Heart left ventricle (tissue), 16 donors: ENCODE measurements at regions not wholly inside any gene's neighbourhood (a gene's known extent, or its start where the extent isn't known, plus 50 kb on each side); places are given as distances from the start of the nearest gene placed in this dataset.

Experiments used
- ATAC-seq, 4 donors: fragments of 200-7000 bp; cut with Tn5 transposase; one replicate each; pipeline ENCODE4 v1.9.1; 2020 to 2022; ENCODE audit warnings: moderate library complexity in 4 of 4, mild to moderate bottlenecking in 3 of 4, moderate number of reproducible peaks in 1 of 4
- DNase-seq, 5 donors: peaks; one replicate each; pipeline ENCODE4 v3.0.0-alpha.2; 2020
- H3K27ac ChIP-seq, 12 donors: fragments of 200-600 bp; sonication (generic) in 4 of 12; one replicate each; pipeline versions ENCODE4 v1.5.0 to v1.8.0; 2016 to 2022; ENCODE audit warnings: mild to moderate bottlenecking in 2 of 12
- H3K27me3 ChIP-seq, 9 donors: fragments of 200-600 bp; sonication (generic) in 2 of 9; one replicate each; pipeline versions ENCODE4 v1.5.1 to v1.8.0; 2016 to 2022; ENCODE audit warnings: mild to moderate bottlenecking in 3 of 9
- H3K36me3 ChIP-seq, 9 donors: fragments of 200-600 bp; sonication (generic) in 2 of 9; one replicate each; pipeline versions ENCODE4 v1.5.0 to v1.8.0; 2018 to 2022; ENCODE audit warnings: mild to moderate bottlenecking in 2 of 9
- H3K4me1 ChIP-seq, 12 donors: fragments of 200-600 bp; sonication (generic) in 4 of 12; one replicate each; pipeline versions ENCODE4 v1.5.0 to v1.8.0; 2016 to 2022; ENCODE audit warnings: mild to moderate bottlenecking in 3 of 12
- H3K4me3 ChIP-seq, 12 donors: fragments of 200-600 bp; sonication (generic) in 4 of 12; one replicate each; pipeline versions ENCODE4 v1.5.0 to v1.8.0; 2017 to 2022; ENCODE audit warnings: mild to moderate bottlenecking in 9 of 12, moderate library complexity in 4 of 12
- H3K9me3 ChIP-seq, 12 donors: fragments of 200-600 bp; sonication (generic) in 4 of 12; one replicate each; pipeline versions ENCODE4 v1.5.0 to v1.8.0; 2016 to 2022; ENCODE audit warnings: mild to moderate bottlenecking in 1 of 12
- POLR2A ChIP-seq, 2 donors: fragments of 450-650 bp; IDR thresholded peaks; one replicate each; pipeline ENCODE4 v1.6.1; 2017; ENCODE audit warnings: antibody characterized with exemption in 2 of 2, mild to moderate bottlenecking in 2 of 2, moderate library complexity in 2 of 2
- WGBS, 4 donors: extraction: QIAGEN DNeasy Blood & Tissue Kit in 2 of 4; methylation state at CpG; one replicate each; pipeline versions ENCODE4 v1.1.5 to v1.1.7; 2013 to 2018; 5-methylcytosine and 5-hydroxymethylcytosine counted together
- intact Hi-C, 10 donors: fragments of 100-400 bp; cut with DNase I; formaldehyde crosslinking; loops; one replicate each; pipeline versions ENCODE4 v1.11.1 to v1.14.2; 2022
- TF ChIP-seq, protein P1 (sequence below), 12 donors: fragments of 200-600 bp; sonication (generic) in 4 of 12; IDR thresholded peaks; one replicate each; pipeline versions ENCODE4 v1.5.0 to v1.8.0; 2018 to 2022; ENCODE audit warnings: antibody characterized with exemption in 12 of 12, mild to moderate bottlenecking in 5 of 12
- donor health status: ischemic (EF 13 %, LVEDD 7.1; RV severe dilation, severe dysfunction).
- donor health status: healthy with polysubstance abuse.
- donor health status: DM: no; HTN: yes; CAD: no.
- donor health status: DM: no; HTN: no; CAD: no.
- donor health status: ischemic (EF 25% LVEDD 6.9; RV normal size, moderate dysfunction).
- donor health status: ischemic (EF 25% LVEDD 5.7; RV mildly dilated, moderate dysfunction).
- donor health status: healthy.
- donor health status: DM: yes; HTN: yes; CAD: no.
- donor health status: ischemic (EF 35%, LVEDD 5.7; RV mildly dilated, moderate dysfunction).
- donor health status: nonischemic (EF 11% LVEDD 7.7; RV severe dilation, severe dysfunction).
- donor health status: DM: yes; HTN: yes; CAD: no.
- donor health status: PGD.
- donor health status: ischemic (EF 29% LVEDD 5.4; RV normal size, mild dysfunction).
- donor health status: nonischemic (EF 23%, LVEDD 6.1; RV moderate dilation, normal function).

DNA sequence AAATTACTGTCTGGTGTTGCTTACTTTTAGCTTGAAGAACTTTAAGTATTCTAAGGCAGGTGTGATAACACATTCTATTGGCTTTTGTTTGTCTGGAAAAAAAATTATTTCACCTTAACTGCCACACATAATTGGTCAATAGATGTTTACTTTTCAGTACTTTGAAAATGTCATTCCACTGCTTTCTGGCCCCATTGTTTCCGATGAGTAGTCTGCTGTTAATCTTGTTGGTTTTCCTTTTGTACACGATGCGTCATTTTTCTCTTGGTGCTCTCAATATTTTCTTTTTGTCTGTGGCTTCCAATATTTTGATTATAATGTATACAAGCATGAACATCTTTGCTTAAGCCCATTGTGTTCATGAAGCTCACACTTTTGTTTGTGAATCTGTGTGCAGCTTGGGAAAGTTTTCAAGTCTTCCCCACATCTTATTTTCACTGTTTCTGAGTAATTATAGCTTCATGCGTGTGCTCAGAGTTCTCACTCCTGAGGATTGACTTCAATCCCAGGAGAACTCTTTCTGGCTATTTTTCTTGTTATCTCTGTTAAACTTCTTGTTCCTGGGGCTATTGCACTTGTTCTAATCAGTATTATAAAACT lies 664.7 kb downstream of the IGSF11 start:
- Histone ChIP-seq H3K9me3 (peaks cover 0 to 35% (median 16%) of the 10 kb centered on the region in 12 donors), H3K4me3 (no peak overlapping the region), H3K4me1 (no peaks in the 10 kb centered on the region), H3K27ac (no peak overlapping the region), H3K36me3 (no peaks in the 10 kb centered on the region), H3K27me3 (no peaks in the 10 kb centered on the region)
- DNase-seq (no peak), ATAC-seq (no peak)
- intact Hi-C loops: no loop called here
- TF ChIP-seq, protein P1, sequence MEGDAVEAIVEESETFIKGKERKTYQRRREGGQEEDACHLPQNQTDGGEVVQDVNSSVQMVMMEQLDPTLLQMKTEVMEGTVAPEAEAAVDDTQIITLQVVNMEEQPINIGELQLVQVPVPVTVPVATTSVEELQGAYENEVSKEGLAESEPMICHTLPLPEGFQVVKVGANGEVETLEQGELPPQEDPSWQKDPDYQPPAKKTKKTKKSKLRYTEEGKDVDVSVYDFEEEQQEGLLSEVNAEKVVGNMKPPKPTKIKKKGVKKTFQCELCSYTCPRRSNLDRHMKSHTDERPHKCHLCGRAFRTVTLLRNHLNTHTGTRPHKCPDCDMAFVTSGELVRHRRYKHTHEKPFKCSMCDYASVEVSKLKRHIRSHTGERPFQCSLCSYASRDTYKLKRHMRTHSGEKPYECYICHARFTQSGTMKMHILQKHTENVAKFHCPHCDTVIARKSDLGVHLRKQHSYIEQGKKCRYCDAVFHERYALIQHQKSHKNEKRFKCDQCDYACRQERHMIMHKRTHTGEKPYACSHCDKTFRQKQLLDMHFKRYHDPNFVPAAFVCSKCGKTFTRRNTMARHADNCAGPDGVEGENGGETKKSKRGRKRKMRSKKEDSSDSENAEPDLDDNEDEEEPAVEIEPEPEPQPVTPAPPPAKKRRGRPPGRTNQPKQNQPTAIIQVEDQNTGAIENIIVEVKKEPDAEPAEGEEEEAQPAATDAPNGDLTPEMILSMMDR (IDR thresholded peaks at IDR 0.05): no peak
- no peak for TF ChIP-seq POLR2A (IDR thresholded peaks at IDR 0.05)
- 89 to 94% (median 93%) methylated on average over 4 of the region's 4 CpGs for WGBS, 4 donors

DNA sequence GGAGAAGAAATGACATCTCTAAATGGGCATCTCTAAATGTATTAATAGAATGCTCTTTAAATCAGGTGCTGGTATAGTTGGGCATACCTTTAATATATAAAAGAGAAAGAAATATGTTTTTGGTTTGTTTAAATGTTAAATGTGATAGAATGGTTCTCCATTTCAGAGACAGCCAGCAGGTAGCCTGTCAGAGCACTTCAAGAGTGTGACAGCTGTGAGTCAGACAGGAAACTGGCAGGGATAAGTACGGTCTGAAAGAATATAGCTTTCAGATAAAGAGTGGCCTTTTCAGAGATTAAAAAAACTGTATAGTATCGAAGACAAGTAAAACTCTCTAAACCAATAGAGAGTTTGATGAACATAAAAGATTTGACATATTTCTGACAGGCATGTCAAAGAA lies 654.1 kb downstream of the IGSF11 start:
- intact Hi-C loops: no loop called here
- 11 to 25% (median 20%) methylated on average over 2 of the region's 2 CpGs for WGBS, 4 donors

DNA sequence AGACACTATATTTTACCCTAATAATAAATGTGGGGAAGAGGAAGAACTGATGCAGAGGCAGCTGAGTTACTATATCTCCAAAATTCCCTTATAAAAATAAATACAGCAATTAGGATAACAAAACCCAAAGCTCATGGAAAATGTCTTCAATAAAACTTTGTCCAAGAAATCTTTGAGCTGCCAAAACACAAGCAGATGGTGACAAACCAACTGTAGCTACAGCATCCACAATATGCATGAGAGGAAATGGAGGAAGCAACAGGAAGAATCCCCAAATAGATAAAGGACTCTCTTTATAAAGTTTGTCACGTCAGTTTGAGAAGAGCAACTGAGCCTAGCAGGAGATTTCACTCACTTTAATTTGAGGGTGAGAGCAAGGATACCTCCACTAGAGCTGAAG lies 638.2 kb downstream of the IGSF11 start:
- no peak for ATAC-seq
- intact Hi-C loops: no loop called here
- TF ChIP-seq POLR2A (IDR thresholded peaks at IDR 0.05): no peak
- TF ChIP-seq, protein P1 (IDR thresholded peaks at IDR 0.05): no peak
- WGBS, 4 donors: 20 to 39% (median 31%) methylated on average over 1 of the region's 1 CpG
- no peak for DNase-seq
- Histone ChIP-seq H3K9me3 (no peaks in the 10 kb centered on the region), H3K27me3 (no peaks in the 10 kb centered on the region), H3K4me3 (no peak overlapping the region), H3K4me1 (no peaks in the 10 kb centered on the region), H3K36me3 (no peaks in the 10 kb centered on the region), H3K27ac (no peak overlapping the region)

More for the DNA sequence above, 654.1 kb downstream of the IGSF11 start:
- TF ChIP-seq, protein P1 (IDR thresholded peaks at IDR 0.05): no peak
- TF ChIP-seq POLR2A (IDR thresholded peaks at IDR 0.05): no peak
- Histone ChIP-seq H3K9me3 (peaks cover 0 to 3% (median 0%) of the 10 kb centered on the region in 12 donors), H3K4me1 (no peaks in the 10 kb centered on the region), H3K36me3 (no peaks in the 10 kb centered on the region), H3K27ac (no peak overlapping the region), H3K27me3 (no peaks in the 10 kb centered on the region), H3K4me3 (no peak overlapping the region)
- DNase-seq: no peak
- no peak for ATAC-seq

DNA sequence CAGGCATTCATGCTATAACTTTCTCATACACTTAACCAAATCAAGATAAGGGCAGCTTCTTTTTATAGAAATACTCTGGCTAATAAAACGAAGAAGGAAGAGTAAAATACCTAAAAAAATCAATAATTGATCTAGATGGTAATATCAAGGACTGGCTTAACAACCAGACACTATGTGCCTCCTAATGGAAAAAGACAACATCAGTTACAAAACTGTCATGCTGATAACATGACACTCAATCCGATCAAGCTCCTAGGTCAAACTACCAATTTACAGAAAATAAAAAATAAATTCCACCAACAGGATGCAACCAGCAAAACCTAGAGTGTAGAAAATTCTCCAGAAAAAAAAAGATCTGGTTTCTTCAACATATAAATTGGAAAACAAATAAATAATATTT lies 634.6 kb downstream of the IGSF11 start:
- 59 to 77% (median 74%) methylated on average over 2 of the region's 2 CpGs for WGBS, 4 donors
- Histone ChIP-seq H3K36me3 (no peaks in the 10 kb centered on the region), H3K9me3 (no peaks in the 10 kb centered on the region), H3K27me3 (no peaks in the 10 kb centered on the region), H3K4me3 (no peak overlapping the region), H3K27ac (no peak overlapping the region), H3K4me1 (no peaks in the 10 kb centered on the region)
- no peak for TF ChIP-seq POLR2A (IDR thresholded peaks at IDR 0.05)
- TF ChIP-seq, protein P1 (IDR thresholded peaks at IDR 0.05): no peak
- intact Hi-C loops: no loop called here
- DNase-seq (no peak), ATAC-seq (no peak)
